Cardiac fibroblast (primary cell): ENCODE measurements at regions not wholly inside any gene's neighbourhood (a gene's known extent, or its start where the extent isn't known, plus 50 kb on each side); places are given as distances from the start of the nearest gene placed in this dataset.
A peak's percentile ranks its signal among the peaks of the same experiment; 100 is the strongest.

Source experiments
- DNase-seq, 2 donors: peaks; one replicate each; pipeline versions ENCODE4 v3.0.0 to v3.0.0-alpha.2; 2010; ENCODE audit warnings: low read depth in 2 of 2
- H3K4me3 ChIP-seq, 2 donors: replicated peaks in 1 of 2; 1 replicate in 1 of 2; 2 replicates in 1 of 2; pipeline ENCODE4 v1.5.1; 2011; ENCODE audit warnings: low read depth in 2 of 2, low read length in 2 of 2, mild to moderate bottlenecking in 2 of 2, moderate library complexity in 1 of 2
- CTCF ChIP-seq: IDR thresholded peaks from one replicate; pipeline ENCODE4 v1.5.1; 2011; ENCODE audit warnings: low read depth, mild to moderate bottlenecking, low read length, inconsistent platforms

GRCh38 chr9:115393976-115394775, 276.2 kb upstream of the TNC start:
- H3K4me3 ChIP-seq, result no peak overlapping the region
- DNase-seq, result no peak
- TF ChIP-seq CTCF, result no peak

GRCh38 chr9:115395511-115396021, 277.6 kb upstream of the TNC start:
- peak in 1 of 2 donors; percentile 3 for DNase-seq
- TF ChIP-seq CTCF, result no peak
- no peak overlapping the region for H3K4me3 ChIP-seq

- no peak overlapping the region for H3K4me3 ChIP-seq
- TF ChIP-seq CTCF, result no peak
- DNase-seq, result peak in 1 of 2 donors; percentile 10
Measured at GRCh38 chr9:115396071-115396529, 278.1 kb upstream of the TNC start.

- no peak overlapping the region for H3K4me3 ChIP-seq
- no peak for TF ChIP-seq CTCF
- DNase-seq, result no peak
Measured at GRCh38 chr9:115397591-115398312, 279.8 kb upstream of the TNC start.

- TF ChIP-seq CTCF, result no peak
- DNase-seq, result no peak
- H3K4me3 ChIP-seq, result no peak overlapping the region
Measured at GRCh38 chr9:115398313-115398650, 280.3 kb upstream of the TNC start.

- no peak for DNase-seq
- no peak for TF ChIP-seq CTCF
- H3K4me3 ChIP-seq, result no peak overlapping the region
Measured at GRCh38 chr9:115398996-115399395, 281.0 kb upstream of the TNC start.
